Thymus (tissue), 11 donors: ENCODE measurements at regions not wholly inside any gene's neighbourhood (a gene's known extent, or its start where the extent isn't known, plus 50 kb on each side); places are given as distances from the start of the nearest gene placed in this dataset.

Experiments
- DNase-seq, 9 donors: peaks; one replicate each; pipeline ENCODE4 v3.0.0-alpha.2; 2013; ENCODE audit warnings: low spot score in 9 of 9, low read depth in 6 of 9, missing footprints in 1 of 9
- H3K27ac ChIP-seq, 2 donors: one replicate each; pipeline ENCODE4 v1.5.1; 2013; ENCODE audit warnings: control low read depth in 1 of 2, low read depth in 1 of 2, low read length in 1 of 2, mild to moderate bottlenecking in 1 of 2, moderate library complexity in 1 of 2
- H3K27me3 ChIP-seq, 2 donors: one replicate each; pipeline ENCODE4 v1.5.1; 2013; ENCODE audit warnings: low read length in 1 of 2; ENCODE audit not compliant: control insufficient read depth in 2 of 2, insufficient read depth in 1 of 2
- H3K36me3 ChIP-seq, 2 donors: one replicate each; pipeline ENCODE4 v1.5.1; 2013; ENCODE audit warnings: low read length in 1 of 2, mild to moderate bottlenecking in 1 of 2, moderate library complexity in 1 of 2; ENCODE audit not compliant: control insufficient read depth in 2 of 2, insufficient read depth in 2 of 2
- H3K4me1 ChIP-seq, 2 donors: one replicate each; pipeline ENCODE4 v1.5.1; 2013; ENCODE audit warnings: low read length in 2 of 2; ENCODE audit not compliant: control insufficient read depth in 2 of 2, insufficient read depth in 2 of 2
- H3K4me3 ChIP-seq, 2 donors: one replicate each; pipeline ENCODE4 v1.5.1; 2013; ENCODE audit warnings: low read length in 2 of 2, control low read depth in 1 of 2, mild to moderate bottlenecking in 1 of 2
- H3K9me3 ChIP-seq, 2 donors: one replicate each; pipeline ENCODE4 v1.5.1; 2013; ENCODE audit warnings: low read length in 1 of 2, mild to moderate bottlenecking in 1 of 2; ENCODE audit not compliant: control insufficient read depth in 2 of 2, insufficient read depth in 1 of 2
- WGBS: extraction: QIAGEN DNeasy Blood & Tissue Kit; methylation state at CpG from one replicate; pipeline ENCODE4 v1.1.7; 2013; 5-methylcytosine and 5-hydroxymethylcytosine counted together
- donor health status: healthy.

GRCh38 chr9:78932849-78933627, 636.1 kb downstream of the PSAT1 start:
- WGBS = 94% methylated on average over 4 of the region's 4 CpGs
- H3K4me1 ChIP-seq = no peaks in the 10 kb centered on the region
- H3K9me3 ChIP-seq = no peaks in the 10 kb centered on the region
- DNase-seq = no peak
- no peaks in the 10 kb centered on the region for H3K36me3 ChIP-seq
- H3K4me3 ChIP-seq = no peak overlapping the region
- no peaks in the 10 kb centered on the region for H3K27me3 ChIP-seq
- H3K27ac ChIP-seq = no peak overlapping the region

- H3K27ac ChIP-seq = no peak overlapping the region
- no peaks in the 10 kb centered on the region for H3K4me1 ChIP-seq
- 98% methylated on average over 1 of the region's 1 CpG for WGBS
- DNase-seq = no peak
- H3K27me3 ChIP-seq = no peaks in the 10 kb centered on the region
- H3K36me3 ChIP-seq = no peaks in the 10 kb centered on the region
- H3K4me3 ChIP-seq = no peak overlapping the region
- H3K9me3 ChIP-seq = no peaks in the 10 kb centered on the region
These were observed 636.9 kb upstream of the TLE4 start for GRCh38 chr9:78934880-78935279.

GRCh38 chr9:78938821-78939220, 632.9 kb upstream of the TLE4 start:
- Histone ChIP-seq H3K36me3 (no peaks in the 10 kb centered on the region), H3K4me3 (no peak overlapping the region), H3K9me3 (no peaks in the 10 kb centered on the region), H3K4me1 (no peaks in the 10 kb centered on the region), H3K27ac (no peak overlapping the region), H3K27me3 (no peaks in the 10 kb centered on the region)
- DNase-seq = no peak
- 82% methylated on average over 4 of the region's 4 CpGs for WGBS

- Histone ChIP-seq H3K27me3 (no peaks in the 10 kb centered on the region), H3K27ac (no peak overlapping the region), H3K4me3 (no peak overlapping the region), H3K9me3 (peaks cover 0 to 3% of the 10 kb centered on the region in 2 donors), H3K36me3 (no peaks in the 10 kb centered on the region), H3K4me1 (no peaks in the 10 kb centered on the region)
- WGBS = 93% methylated on average over 6 of the region's 6 CpGs
- DNase-seq = no peak
These were observed 632.3 kb upstream of the TLE4 start for GRCh38 chr9:78939311-78940065.

- Histone ChIP-seq H3K4me3 (no peak overlapping the region), H3K4me1 (no peaks in the 10 kb centered on the region), H3K36me3 (no peaks in the 10 kb centered on the region), H3K27me3 (no peaks in the 10 kb centered on the region), H3K9me3 (peaks cover 0 to 3% of the 10 kb centered on the region in 2 donors), H3K27ac (no peak overlapping the region)
- DNase-seq = no peak
- 92% methylated on average over 4 of the region's 4 CpGs for WGBS
These were observed 631.5 kb upstream of the TLE4 start for GRCh38 chr9:78940121-78940855.

GRCh38 chr9:78954286-78954685, 617.5 kb upstream of the TLE4 start:
- WGBS = 86% methylated on average over 2 of the region's 2 CpGs
- H3K9me3 ChIP-seq = no peaks in the 10 kb centered on the region
- H3K4me3 ChIP-seq = no peak overlapping the region
- no peaks in the 10 kb centered on the region for H3K27me3 ChIP-seq
- DNase-seq = no peak
- H3K4me1 ChIP-seq = no peaks in the 10 kb centered on the region
- H3K27ac ChIP-seq = no peak overlapping the region
- no peaks in the 10 kb centered on the region for H3K36me3 ChIP-seq

- no peaks in the 10 kb centered on the region for H3K36me3 ChIP-seq
- no peak overlapping the region for H3K27ac ChIP-seq
- DNase-seq = no peak
- H3K4me1 ChIP-seq = no peaks in the 10 kb centered on the region
- no peaks in the 10 kb centered on the region for H3K27me3 ChIP-seq
- no peak overlapping the region for H3K4me3 ChIP-seq
- peaks cover 0 to 3% of the 10 kb centered on the region in 2 donors for H3K9me3 ChIP-seq
- WGBS = 80% methylated on average over 2 of the region's 2 CpGs
These were observed 612.9 kb upstream of the TLE4 start for GRCh38 chr9:78958892-78959291.

GRCh38 chr9:78962156-78962555, 609.6 kb upstream of the TLE4 start:
- no peak for DNase-seq
- 76% methylated on average over 2 of the region's 2 CpGs for WGBS
- Histone ChIP-seq H3K27ac (no peak overlapping the region), H3K9me3 (peaks cover 0 to 3% of the 10 kb centered on the region in 2 donors), H3K27me3 (no peaks in the 10 kb centered on the region), H3K4me1 (no peaks in the 10 kb centered on the region), H3K4me3 (no peak overlapping the region), H3K36me3 (no peaks in the 10 kb centered on the region)

GRCh38 chr9:78963911-78964310, 607.9 kb upstream of the TLE4 start:
- no peak for DNase-seq
- no peak overlapping the region for H3K27ac ChIP-seq
- H3K36me3 ChIP-seq = no peaks in the 10 kb centered on the region
- H3K27me3 ChIP-seq = no peaks in the 10 kb centered on the region
- no peaks in the 10 kb centered on the region for H3K4me1 ChIP-seq
- H3K4me3 ChIP-seq = no peak overlapping the region
- H3K9me3 ChIP-seq = peaks cover 0 to 3% of the 10 kb centered on the region in 2 donors
